ENCODE measurements at regions not wholly inside any gene's neighbourhood (a gene's known extent, or its start where the extent isn't known, plus 50 kb on each side); places are given as distances from the start of the nearest gene placed in this dataset.

DNA sequence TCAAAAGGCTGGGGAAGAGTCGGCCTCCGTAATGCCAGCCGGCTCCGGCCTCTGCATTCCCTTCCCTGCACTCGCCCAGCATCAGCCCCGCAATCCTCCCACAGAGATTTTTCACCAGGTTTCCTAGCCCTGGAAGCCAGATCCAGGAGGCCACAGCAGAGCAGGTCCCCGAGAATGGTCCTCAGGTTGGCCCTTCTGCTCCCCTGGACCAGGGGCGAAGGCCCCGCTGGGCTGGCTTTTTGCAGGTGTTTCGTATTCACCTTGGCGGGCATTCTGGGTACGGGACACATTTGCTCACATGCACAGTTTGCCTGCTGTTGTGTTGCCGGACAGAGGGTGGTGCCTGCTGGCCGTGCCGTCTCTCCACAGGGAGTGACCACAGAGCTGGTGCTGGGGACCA lies 309.5 kb downstream of the NDUFA10 start:
- TF ChIP-seq, protein P1, sequence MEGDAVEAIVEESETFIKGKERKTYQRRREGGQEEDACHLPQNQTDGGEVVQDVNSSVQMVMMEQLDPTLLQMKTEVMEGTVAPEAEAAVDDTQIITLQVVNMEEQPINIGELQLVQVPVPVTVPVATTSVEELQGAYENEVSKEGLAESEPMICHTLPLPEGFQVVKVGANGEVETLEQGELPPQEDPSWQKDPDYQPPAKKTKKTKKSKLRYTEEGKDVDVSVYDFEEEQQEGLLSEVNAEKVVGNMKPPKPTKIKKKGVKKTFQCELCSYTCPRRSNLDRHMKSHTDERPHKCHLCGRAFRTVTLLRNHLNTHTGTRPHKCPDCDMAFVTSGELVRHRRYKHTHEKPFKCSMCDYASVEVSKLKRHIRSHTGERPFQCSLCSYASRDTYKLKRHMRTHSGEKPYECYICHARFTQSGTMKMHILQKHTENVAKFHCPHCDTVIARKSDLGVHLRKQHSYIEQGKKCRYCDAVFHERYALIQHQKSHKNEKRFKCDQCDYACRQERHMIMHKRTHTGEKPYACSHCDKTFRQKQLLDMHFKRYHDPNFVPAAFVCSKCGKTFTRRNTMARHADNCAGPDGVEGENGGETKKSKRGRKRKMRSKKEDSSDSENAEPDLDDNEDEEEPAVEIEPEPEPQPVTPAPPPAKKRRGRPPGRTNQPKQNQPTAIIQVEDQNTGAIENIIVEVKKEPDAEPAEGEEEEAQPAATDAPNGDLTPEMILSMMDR (conservative IDR thresholded peaks at IDR 0.05; ENCODE audit: low read depth in 2 of 2), result no peak
- TF ChIP-seq, protein P2, sequence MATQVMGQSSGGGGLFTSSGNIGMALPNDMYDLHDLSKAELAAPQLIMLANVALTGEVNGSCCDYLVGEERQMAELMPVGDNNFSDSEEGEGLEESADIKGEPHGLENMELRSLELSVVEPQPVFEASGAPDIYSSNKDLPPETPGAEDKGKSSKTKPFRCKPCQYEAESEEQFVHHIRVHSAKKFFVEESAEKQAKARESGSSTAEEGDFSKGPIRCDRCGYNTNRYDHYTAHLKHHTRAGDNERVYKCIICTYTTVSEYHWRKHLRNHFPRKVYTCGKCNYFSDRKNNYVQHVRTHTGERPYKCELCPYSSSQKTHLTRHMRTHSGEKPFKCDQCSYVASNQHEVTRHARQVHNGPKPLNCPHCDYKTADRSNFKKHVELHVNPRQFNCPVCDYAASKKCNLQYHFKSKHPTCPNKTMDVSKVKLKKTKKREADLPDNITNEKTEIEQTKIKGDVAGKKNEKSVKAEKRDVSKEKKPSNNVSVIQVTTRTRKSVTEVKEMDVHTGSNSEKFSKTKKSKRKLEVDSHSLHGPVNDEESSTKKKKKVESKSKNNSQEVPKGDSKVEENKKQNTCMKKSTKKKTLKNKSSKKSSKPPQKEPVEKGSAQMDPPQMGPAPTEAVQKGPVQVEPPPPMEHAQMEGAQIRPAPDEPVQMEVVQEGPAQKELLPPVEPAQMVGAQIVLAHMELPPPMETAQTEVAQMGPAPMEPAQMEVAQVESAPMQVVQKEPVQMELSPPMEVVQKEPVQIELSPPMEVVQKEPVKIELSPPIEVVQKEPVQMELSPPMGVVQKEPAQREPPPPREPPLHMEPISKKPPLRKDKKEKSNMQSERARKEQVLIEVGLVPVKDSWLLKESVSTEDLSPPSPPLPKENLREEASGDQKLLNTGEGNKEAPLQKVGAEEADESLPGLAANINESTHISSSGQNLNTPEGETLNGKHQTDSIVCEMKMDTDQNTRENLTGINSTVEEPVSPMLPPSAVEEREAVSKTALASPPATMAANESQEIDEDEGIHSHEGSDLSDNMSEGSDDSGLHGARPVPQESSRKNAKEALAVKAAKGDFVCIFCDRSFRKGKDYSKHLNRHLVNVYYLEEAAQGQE (IDR thresholded peaks at IDR 0.05; ENCODE audit: unreplicated experiment), result no peak
- TF ChIP-seq EZH2 (IDR thresholded peaks at IDR 0.05; ENCODE audit: low read depth, unreplicated experiment), result no peak
